GM23338 (cell line): ENCODE measurements at regions not wholly inside any gene's neighbourhood (a gene's known extent, or its start where the extent isn't known, plus 50 kb on each side); places are given as distances from the start of the nearest gene placed in this dataset.

Experiments
- ATAC-seq: fragments of 200-7000 bp; cut with Tn5 transposase; 3 replicates; pipeline ENCODE4 v1.9.1; 2020
- DNase-seq: peaks from one replicate; pipeline ENCODE4 v3.0.0-alpha.2; 2015; ENCODE audit warnings: low spot score
- H2AFZ ChIP-seq: fragments of 200-600 bp; sonication (generic); 2 replicates; pipeline ENCODE4 v1.8.0; 2016; ENCODE audit warnings: antibody characterized with exemption, mild to moderate bottlenecking, moderate library complexity
- H3F3A ChIP-seq: fragments of 200-600 bp; sonication (generic); replicated peaks from 2 replicates; pipeline ENCODE4 v1.8.0; 2017; ENCODE audit warnings: antibody characterized with exemption, mixed run types, low read depth
- H3K27ac ChIP-seq: fragments of 200-600 bp; sonication (generic); 2 replicates; pipeline ENCODE4 v1.6.1; 2016; ENCODE audit warnings: low read depth
- H3K27me3 ChIP-seq: fragments of 200-600 bp; sonication (generic); 2 replicates; pipeline ENCODE4 v1.8.0; 2016; ENCODE audit warnings: mild to moderate bottlenecking, mixed run types, moderate library complexity; ENCODE audit not compliant: insufficient read depth
- H3K36me3 ChIP-seq: fragments of 200-600 bp; sonication (generic); 2 replicates; pipeline ENCODE4 v1.8.0; 2016; ENCODE audit warnings: mild to moderate bottlenecking; ENCODE audit not compliant: insufficient read depth
- H3K4me1 ChIP-seq: fragments of 200-600 bp; sonication (generic); 2 replicates; pipeline ENCODE4 v1.8.0; 2016; ENCODE audit warnings: mild to moderate bottlenecking, moderate library complexity; ENCODE audit not compliant: insufficient read depth
- H3K4me2 ChIP-seq: fragments of 200-600 bp; sonication (generic); 2 replicates; pipeline ENCODE4 v1.7.1; 2017; ENCODE audit warnings: mixed run types
- H3K4me3 ChIP-seq: fragments of 200-600 bp; sonication (generic); 2 replicates; pipeline ENCODE4 v1.6.1; 2016; ENCODE audit warnings: mixed run types
- H3K79me2 ChIP-seq: fragments of 200-600 bp; sonication (generic); replicated peaks from 2 replicates; pipeline ENCODE4 v1.8.0; 2017; ENCODE audit warnings: mild to moderate bottlenecking; ENCODE audit not compliant: insufficient read depth
- H3K9me2 ChIP-seq: fragments of 200-600 bp; sonication (generic); 2 replicates; pipeline ENCODE4 v1.8.0; 2017; ENCODE audit not compliant: insufficient read depth
- H4K20me1 ChIP-seq: fragments of 200-600 bp; sonication (generic); replicated peaks from 2 replicates; pipeline ENCODE4 v1.8.0; 2017; ENCODE audit warnings: mild to moderate bottlenecking; ENCODE audit not compliant: insufficient read depth
- H3K27ac Mint-ChIP-seq: 2 replicates; pipeline ENCODE4 v1.8.0; 2020; ENCODE audit warnings: inconsistent platforms, mild to moderate bottlenecking, moderate library complexity, mixed read lengths
- H3K27me3 Mint-ChIP-seq: 3 replicates; pipeline ENCODE4 v1.8.0; 2022; ENCODE audit warnings: low read depth, mild to moderate bottlenecking, moderate library complexity, mixed read lengths, inconsistent platforms; ENCODE audit not compliant: insufficient read depth, poor library complexity
- H3K36me3 Mint-ChIP-seq: 3 replicates; pipeline ENCODE4 v1.8.0; 2021; ENCODE audit warnings: low read depth, mild to moderate bottlenecking, inconsistent platforms, moderate library complexity, mixed read lengths
- H3K4me1 Mint-ChIP-seq: 3 replicates; pipeline ENCODE4 v1.8.0; 2020; ENCODE audit warnings: mild to moderate bottlenecking, inconsistent platforms, mixed read lengths
- H3K4me3 Mint-ChIP-seq: 3 replicates; pipeline ENCODE4 v1.8.0; 2021; ENCODE audit warnings: moderate library complexity, mild to moderate bottlenecking, inconsistent platforms, mixed read lengths
- H3K9me3 Mint-ChIP-seq: 3 replicates; pipeline ENCODE4 v1.8.0; 2020; ENCODE audit warnings: moderate library complexity, mild to moderate bottlenecking, inconsistent platforms, mixed read lengths
- CREB1 ChIP-seq: fragments of 250-450 bp; sonication (Bioruptor Pico); IDR thresholded peaks from 2 replicates; pipeline ENCODE4 v1.5.0; 2020; ENCODE audit warnings: low read depth, mild to moderate bottlenecking, moderate library complexity
- CTCF ChIP-seq, 2 experiments: fragments of 200-600 bp in 1 of 2; sonication (generic) in 1 of 2; conservative IDR thresholded peaks; 2 replicates each; pipeline versions ENCODE4 v1.5.1 to v1.6.1; 2016 to 2017; ENCODE audit warnings: antibody characterized with exemption in 2 of 2, low read depth in 2 of 2, mild to moderate bottlenecking in 2 of 2, moderate library complexity in 1 of 2
- EZH2 ChIP-seq: fragments of 200-600 bp; sonication (generic); IDR thresholded peaks from one replicate; pipeline ENCODE4 v1.8.0; 2017; ENCODE audit warnings: antibody characterized with exemption, mild to moderate bottlenecking, low read depth; ENCODE audit not compliant: unreplicated experiment
- EZH2phosphoT487 ChIP-seq: fragments of 200-600 bp; sonication (generic); IDR thresholded peaks from one replicate; pipeline ENCODE4 v1.8.1; 2018; ENCODE audit warnings: antibody characterized with exemption; ENCODE audit not compliant: unreplicated experiment
- JUNB ChIP-seq: IDR thresholded peaks from one replicate; pipeline ENCODE4 v1.6.1; 2016; ENCODE audit warnings: antibody characterized with exemption; ENCODE audit not compliant: unreplicated experiment
- NANOG ChIP-seq: IDR thresholded peaks from 2 replicates; pipeline ENCODE4 v1.6.1; 2016; ENCODE audit warnings: antibody characterized with exemption, borderline replicate concordance
- POLR2AphosphoS5 ChIP-seq: IDR thresholded peaks from 2 replicates; pipeline ENCODE4 v1.6.1; 2016; ENCODE audit warnings: antibody characterized with exemption, low read depth
- REST ChIP-seq: IDR thresholded peaks from one replicate; pipeline ENCODE4 v1.6.1; 2018; ENCODE audit warnings: antibody characterized with exemption; ENCODE audit not compliant: unreplicated experiment
- ZNF114 ChIP-seq: fragments of 250-450 bp; sonication (Bioruptor Pico); IDR thresholded peaks from 2 replicates; pipeline ENCODE4 v1.5.0; 2020; ENCODE audit warnings: mild to moderate bottlenecking, moderate library complexity
- ZNF462 ChIP-seq: fragments of 250-450 bp; sonication (Bioruptor Pico); IDR thresholded peaks from 2 replicates; pipeline ENCODE4 v1.5.0; 2020; ENCODE audit warnings: mild to moderate bottlenecking, moderate library complexity
- TF ChIP-seq, protein P1 (sequence below): IDR thresholded peaks from 2 replicates; pipeline ENCODE4 v1.6.1; 2016; ENCODE audit warnings: antibody characterized with exemption

DNA sequence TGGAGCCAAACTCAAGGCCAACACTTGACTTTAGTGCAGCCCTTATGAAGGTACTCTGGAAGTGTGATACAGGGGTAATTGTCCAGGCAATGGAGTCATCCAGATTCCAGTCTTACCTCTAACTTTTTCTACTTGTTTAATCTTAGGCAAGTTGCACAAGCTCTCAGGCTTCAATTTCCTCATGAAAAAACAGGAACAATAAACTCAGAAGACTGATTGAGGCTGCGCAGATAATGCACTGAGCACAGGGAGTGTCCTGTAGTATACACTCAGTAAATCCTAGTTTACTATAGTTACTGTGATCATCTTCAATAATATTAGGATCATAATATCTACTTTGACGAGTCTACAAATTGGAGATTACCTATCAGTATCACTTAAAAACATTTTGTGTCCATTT is 127.5 kb upstream of the SMLR1 start:
- Histone ChIP-seq H3F3A (no peaks in the 10 kb centered on the region), H3K9me2 (no peaks in the 10 kb centered on the region), H3K27ac (no peak overlapping the region), H4K20me1 (no peaks in the 10 kb centered on the region), H2AFZ (no peak overlapping the region), H3K4me2 (no peak overlapping the region), H3K4me1 (no peaks in the 10 kb centered on the region), H3K79me2 (no peaks in the 10 kb centered on the region), H3K27me3 (no peaks in the 10 kb centered on the region), H3K36me3 (no peaks in the 10 kb centered on the region), H3K4me3 (no peak overlapping the region)
- Mint-ChIP-seq H3K4me3 (no peak overlapping the region), H3K27ac (no peak overlapping the region), H3K9me3 (no peaks in the 10 kb centered on the region), H3K4me1 (no peaks in the 10 kb centered on the region; the same call in 1 of the 3 replicates), H3K36me3 (no peaks in the 10 kb centered on the region), H3K27me3 (peaks cover 2% of the 10 kb centered on the region)
- no peak for DNase-seq
- ATAC-seq, result no peak
- no peak for TF ChIP-seq CREB1 (CRISPR knock-in tag)
- TF ChIP-seq CTCF (conservative IDR thresholded peaks at IDR 0.05; ENCODE audit: low read depth in 2 of 2), result no peak
- TF ChIP-seq EZH2, result no peak
- no peak for TF ChIP-seq POLR2AphosphoS5
- no peak for TF ChIP-seq EZH2phosphoT487
- TF ChIP-seq, protein P1, sequence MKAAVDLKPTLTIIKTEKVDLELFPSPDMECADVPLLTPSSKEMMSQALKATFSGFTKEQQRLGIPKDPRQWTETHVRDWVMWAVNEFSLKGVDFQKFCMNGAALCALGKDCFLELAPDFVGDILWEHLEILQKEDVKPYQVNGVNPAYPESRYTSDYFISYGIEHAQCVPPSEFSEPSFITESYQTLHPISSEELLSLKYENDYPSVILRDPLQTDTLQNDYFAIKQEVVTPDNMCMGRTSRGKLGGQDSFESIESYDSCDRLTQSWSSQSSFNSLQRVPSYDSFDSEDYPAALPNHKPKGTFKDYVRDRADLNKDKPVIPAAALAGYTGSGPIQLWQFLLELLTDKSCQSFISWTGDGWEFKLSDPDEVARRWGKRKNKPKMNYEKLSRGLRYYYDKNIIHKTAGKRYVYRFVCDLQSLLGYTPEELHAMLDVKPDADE, result no peak
- no peak for TF ChIP-seq ZNF114 (CRISPR knock-in tag)
- TF ChIP-seq ZNF462 (CRISPR knock-in tag), result no peak
- TF ChIP-seq JUNB, result no peak
- TF ChIP-seq REST, result no peak
- TF ChIP-seq NANOG, result no peak
